Astrocyte (in vitro differentiated cells and primary cell): ENCODE measurements at regions not wholly inside any gene's neighbourhood (a gene's known extent, or its start where the extent isn't known, plus 50 kb on each side); places are given as distances from the start of the nearest gene placed in this dataset.

Source experiments
- EZH2 ChIP-seq: IDR thresholded peaks from 2 replicates; pipeline ENCODE4 v1.6.1; 2012; ENCODE audit warnings: mild to moderate bottlenecking, low read length, inconsistent platforms; ENCODE audit not compliant: insufficient read depth
- TF ChIP-seq, protein P1 (sequence below): IDR thresholded peaks from 2 replicates; pipeline ENCODE4 v1.5.1; 2011; ENCODE audit warnings: low read depth, mild to moderate bottlenecking, inconsistent platforms, low read length, moderate library complexity; ENCODE audit not compliant: insufficient read depth

DNA sequence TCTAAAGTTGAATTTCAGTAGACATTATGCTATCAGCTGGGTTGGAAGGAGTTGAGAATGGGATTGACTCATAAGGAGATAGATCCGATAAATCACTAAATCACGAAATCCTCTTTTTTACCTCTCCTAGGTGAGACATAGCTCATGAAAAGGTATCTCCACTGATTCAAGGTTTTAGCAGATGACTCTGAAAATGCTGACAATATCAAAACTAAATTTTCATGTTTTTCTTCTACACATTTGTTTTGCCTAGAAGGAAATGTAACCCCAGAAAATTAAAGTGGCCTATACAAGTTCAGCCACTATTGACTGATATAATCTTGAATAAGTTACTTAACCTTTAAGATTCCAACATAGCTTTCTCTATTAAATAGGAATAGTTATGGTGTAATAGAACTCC is 82.2 kb upstream of the VWDE start:
- TF ChIP-seq, protein P1, sequence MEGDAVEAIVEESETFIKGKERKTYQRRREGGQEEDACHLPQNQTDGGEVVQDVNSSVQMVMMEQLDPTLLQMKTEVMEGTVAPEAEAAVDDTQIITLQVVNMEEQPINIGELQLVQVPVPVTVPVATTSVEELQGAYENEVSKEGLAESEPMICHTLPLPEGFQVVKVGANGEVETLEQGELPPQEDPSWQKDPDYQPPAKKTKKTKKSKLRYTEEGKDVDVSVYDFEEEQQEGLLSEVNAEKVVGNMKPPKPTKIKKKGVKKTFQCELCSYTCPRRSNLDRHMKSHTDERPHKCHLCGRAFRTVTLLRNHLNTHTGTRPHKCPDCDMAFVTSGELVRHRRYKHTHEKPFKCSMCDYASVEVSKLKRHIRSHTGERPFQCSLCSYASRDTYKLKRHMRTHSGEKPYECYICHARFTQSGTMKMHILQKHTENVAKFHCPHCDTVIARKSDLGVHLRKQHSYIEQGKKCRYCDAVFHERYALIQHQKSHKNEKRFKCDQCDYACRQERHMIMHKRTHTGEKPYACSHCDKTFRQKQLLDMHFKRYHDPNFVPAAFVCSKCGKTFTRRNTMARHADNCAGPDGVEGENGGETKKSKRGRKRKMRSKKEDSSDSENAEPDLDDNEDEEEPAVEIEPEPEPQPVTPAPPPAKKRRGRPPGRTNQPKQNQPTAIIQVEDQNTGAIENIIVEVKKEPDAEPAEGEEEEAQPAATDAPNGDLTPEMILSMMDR = no peak
- TF ChIP-seq EZH2 = no peak
